ENCODE measurements at regions not wholly inside any gene's neighbourhood (a gene's known extent, or its start where the extent isn't known, plus 50 kb on each side); places are given as distances from the start of the nearest gene placed in this dataset.

GRCh38 chr10:46236546-46236887 lies 50.3 kb upstream of the ANTXRL start:
- H2BK120ac ChIP-seq (replicated peaks; ENCODE audit: low read depth, low read length) = no peak overlapping the region
- H3K9me3 ChIP-seq (ENCODE audit: insufficient read depth in 2 of 2, low read depth in 1 of 2, low read length in 1 of 2) = no peaks in the 10 kb centered on the region
- no peak overlapping the region for H3K4ac ChIP-seq (replicated peaks; ENCODE audit: insufficient read length, low read depth, low read length)
- no peak overlapping the region for H3K27ac ChIP-seq (ENCODE audit: low read depth, low read length)
- no peak overlapping the region for H3K56ac ChIP-seq (replicated peaks; ENCODE audit: insufficient read length, low read depth, low read length)
- H3K23me2 ChIP-seq (ENCODE audit: low read depth, low read length) = no peaks in the 10 kb centered on the region
- H3K79me1 ChIP-seq (ENCODE audit: low read depth, low read length) = no peaks in the 10 kb centered on the region
- H3K4me3 ChIP-seq (ENCODE audit: extremely low read depth in 1 of 4, insufficient read depth in 2 of 4, low read depth in 3 of 4, low read length in 4 of 4) = no peak overlapping the region
- WGBS, 2 experiments (ENCODE audit: extremely low coverage in 1 of 2, insufficient coverage in 1 of 2, insufficient read length in 1 of 2, insufficient replicate concordance in 2 of 2, low coverage in 1 of 2, low lambda C conversion rate in 2 of 2, missing lambda C conversion rate in 1 of 2) = 97% methylated on average over 2 of the region's 2 CpGs; no CpG with 5 or more reads in 1 of the 2 experiments
- no peak overlapping the region for H3K18ac ChIP-seq (ENCODE audit: extremely low read depth, low read length)
- no peaks in the 10 kb centered on the region; a peak in 1 of 7 replicates for H3K27me3 ChIP-seq (replicated peaks in 1 of 4; ENCODE audit: control insufficient read depth in 3 of 4, extremely low read depth in 1 of 4, insufficient read depth in 3 of 4, low read length in 3 of 4)
- H2BK5ac ChIP-seq (ENCODE audit: low read depth, low read length) = no peak overlapping the region
- H3K79me2 ChIP-seq (ENCODE audit: control insufficient read depth in 1 of 2, insufficient read depth in 2 of 2, low read length in 2 of 2) = no peaks in the 10 kb centered on the region
- H3K4me2 ChIP-seq (ENCODE audit: insufficient read depth in 1 of 2, low read depth in 2 of 2, low read length in 2 of 2) = no peak overlapping the region
- CTCF ChIA-PET (ENCODE audit: partially characterized antibody) = interaction anchor here (0.9 to 10.3 kb wide), 4 partner anchors 10 to 86 kb away, joined by 3 to 93 read pairs (median 4); no protein-coding TSS in a partner anchor
- no peaks in the 10 kb centered on the region for H3K4me1 ChIP-seq (replicated peaks in 1 of 4; ENCODE audit: control insufficient read depth in 3 of 4, insufficient read depth in 4 of 4, low read length in 3 of 4)
- FAIRE-seq (no peak), DNase-seq (ENCODE audit: low read depth in 1 of 2, low spot score in 2 of 2) (peak in 1 of 2 experiments; percentile 37)
- POLR2A ChIA-PET (ENCODE audit: partially characterized antibody) = no interaction called here
- H3K23ac ChIP-seq (ENCODE audit: insufficient read length) = no peak overlapping the region
- H2BK15ac ChIP-seq (ENCODE audit: low read length) = 0 out of 2 replicates have a peak overlapping the region, but pooled peaks have one; percentile 2
- H3K9ac ChIP-seq (replicated peaks in 1 of 4; ENCODE audit: extremely low read depth in 1 of 4, low read depth in 3 of 4, low read length in 3 of 4) = no peak overlapping the region
- no peaks in the 10 kb centered on the region for H4K20me1 ChIP-seq (replicated peaks in 1 of 2; ENCODE audit: control insufficient read depth in 1 of 2, insufficient read depth in 2 of 2, low read length in 2 of 2)
- no peaks in the 10 kb centered on the region for H3K36me3 ChIP-seq (ENCODE audit: control insufficient read depth in 2 of 4, insufficient read depth in 4 of 4, low read length in 3 of 4)
- no peak overlapping the region for H3K14ac ChIP-seq (ENCODE audit: insufficient read length)
- H2BK20ac ChIP-seq (ENCODE audit: low read length) = no peak overlapping the region
- H4K5ac ChIP-seq (ENCODE audit: insufficient read length, low read depth, low read length) = no peak overlapping the region
- H2AFZ ChIP-seq (ENCODE audit: low read length) = no peak overlapping the region
- H4K91ac ChIP-seq (replicated peaks; ENCODE audit: insufficient read length, low read length) = no peak overlapping the region
- H2AK5ac ChIP-seq (ENCODE audit: low read depth, low read length) = no peak overlapping the region
- H2BK12ac ChIP-seq (ENCODE audit: low read depth, low read length) = no peak overlapping the region
- no peak overlapping the region for H4K8ac ChIP-seq (ENCODE audit: extremely low read depth, insufficient read depth, low read length)
- TF ChIP-seq EZH2 (IDR thresholded peaks at IDR 0.05; ENCODE audit: low read depth, low read length, severe bottlenecking) (no peak), TAF1 (IDR thresholded peaks at IDR 0.05; ENCODE audit: low read depth, low read length) (no peak), BRCA1 (IDR thresholded peaks at IDR 0.05; ENCODE audit: low read depth, low read length) (no peak), JUN (IDR thresholded peaks at IDR 0.05; ENCODE audit: low read depth, low read length) (no peak), SIX5 (IDR thresholded peaks at IDR 0.05; ENCODE audit: low read depth, low read length) (no peak)
